Lung (tissue), 11 donors: ENCODE measurements at regions not wholly inside any gene's neighbourhood (a gene's known extent, or its start where the extent isn't known, plus 50 kb on each side); places are given as distances from the start of the nearest gene placed in this dataset.

Source experiments
- ATAC-seq: fragments of 200-7000 bp; cut with Tn5 transposase; one replicate; pipeline ENCODE4 v1.9.1; 2020; ENCODE audit warnings: moderate number of reproducible peaks; ENCODE audit not compliant: insufficient read depth, low FRiP score
- DNase-seq, 3 donors: peaks; one replicate each; pipeline ENCODE4 v3.0.0-alpha.2; 2013 to 2017
- H3K27ac ChIP-seq, 2 donors: one replicate each; pipeline ENCODE4 v1.5.1; 2013; ENCODE audit warnings: mild to moderate bottlenecking in 2 of 2, moderate library complexity in 2 of 2, control low read depth in 1 of 2, inconsistent platforms in 1 of 2, low read depth in 1 of 2, low read length in 1 of 2
- H3K27me3 ChIP-seq, 3 donors: one replicate each; pipeline ENCODE4 v1.5.1; 2013; ENCODE audit warnings: low read length in 2 of 3; ENCODE audit not compliant: control insufficient read depth in 3 of 3, insufficient read depth in 3 of 3
- H3K36me3 ChIP-seq, 4 donors: one replicate each; pipeline ENCODE4 v1.5.1; 2013; ENCODE audit warnings: low read length in 4 of 4, mild to moderate bottlenecking in 1 of 4, moderate library complexity in 1 of 4; ENCODE audit not compliant: control insufficient read depth in 4 of 4, insufficient read depth in 4 of 4
- H3K4me1 ChIP-seq, 5 donors: one replicate each; pipeline ENCODE4 v1.5.1; 2013; ENCODE audit warnings: low read length in 5 of 5, mild to moderate bottlenecking in 2 of 5, moderate library complexity in 1 of 5; ENCODE audit not compliant: control insufficient read depth in 5 of 5, insufficient read depth in 5 of 5
- H3K4me3 ChIP-seq: one replicate; pipeline ENCODE4 v1.5.1; 2013; ENCODE audit warnings: mild to moderate bottlenecking, control low read depth, moderate library complexity
- H3K9ac ChIP-seq, 2 donors: one replicate each; pipeline ENCODE4 v1.5.1; 2013; ENCODE audit warnings: low read length in 2 of 2, control low read depth in 1 of 2; ENCODE audit not compliant: insufficient read depth in 1 of 2
- H3K9me3 ChIP-seq, 4 donors: one replicate each; pipeline ENCODE4 v1.5.1; 2013; ENCODE audit warnings: low read length in 3 of 4, mild to moderate bottlenecking in 1 of 4, moderate library complexity in 1 of 4; ENCODE audit not compliant: control insufficient read depth in 4 of 4, insufficient read depth in 3 of 4
- WGBS, 2 donors: extraction: QIAGEN DNeasy Blood & Tissue Kit; methylation state at CpG; one replicate each; pipeline ENCODE4 v1.1.7; 2013; 5-methylcytosine and 5-hydroxymethylcytosine counted together
- TF ChIP-seq, protein P1 (sequence below): IDR thresholded peaks from 2 replicates; pipeline ENCODE4 v1.5.1; 2012; ENCODE audit warnings: mild to moderate bottlenecking; ENCODE audit errors: control extremely low read depth, extremely low read depth
- donor health status: control.
- donor health status: control.
- donor health status: Bipolar disorder and iron deficiency.
- donor health status: healthy.
- donor health status: DM: yes; HTN: yes; CAD: no.

DNA sequence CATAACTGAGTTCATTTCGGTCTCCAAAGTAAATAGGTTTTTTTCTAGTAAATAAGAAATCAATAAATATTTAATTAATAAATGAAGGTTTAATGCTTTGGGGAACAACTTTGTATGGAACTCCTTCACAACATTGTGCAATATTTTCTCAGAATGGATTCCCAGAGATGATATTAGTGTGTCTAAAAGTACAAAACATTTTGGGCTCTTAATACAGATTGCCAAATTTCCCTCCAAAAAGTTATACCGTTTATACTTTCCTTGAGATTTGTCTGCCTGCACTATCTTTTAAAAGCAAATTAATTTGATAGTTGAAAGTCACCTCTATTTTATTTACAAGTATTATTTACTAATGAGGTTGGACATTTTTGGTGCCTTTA, 151.8 kb downstream of the FAM161A start:
- no peak for DNase-seq
- peaks cover 0 to 2% (median 0%) of the 10 kb centered on the region in 4 donors for H3K9me3 ChIP-seq
- 80 to 91% methylated on average over 2 of the region's 2 CpGs for WGBS, 2 donors
- TF ChIP-seq, protein P1, sequence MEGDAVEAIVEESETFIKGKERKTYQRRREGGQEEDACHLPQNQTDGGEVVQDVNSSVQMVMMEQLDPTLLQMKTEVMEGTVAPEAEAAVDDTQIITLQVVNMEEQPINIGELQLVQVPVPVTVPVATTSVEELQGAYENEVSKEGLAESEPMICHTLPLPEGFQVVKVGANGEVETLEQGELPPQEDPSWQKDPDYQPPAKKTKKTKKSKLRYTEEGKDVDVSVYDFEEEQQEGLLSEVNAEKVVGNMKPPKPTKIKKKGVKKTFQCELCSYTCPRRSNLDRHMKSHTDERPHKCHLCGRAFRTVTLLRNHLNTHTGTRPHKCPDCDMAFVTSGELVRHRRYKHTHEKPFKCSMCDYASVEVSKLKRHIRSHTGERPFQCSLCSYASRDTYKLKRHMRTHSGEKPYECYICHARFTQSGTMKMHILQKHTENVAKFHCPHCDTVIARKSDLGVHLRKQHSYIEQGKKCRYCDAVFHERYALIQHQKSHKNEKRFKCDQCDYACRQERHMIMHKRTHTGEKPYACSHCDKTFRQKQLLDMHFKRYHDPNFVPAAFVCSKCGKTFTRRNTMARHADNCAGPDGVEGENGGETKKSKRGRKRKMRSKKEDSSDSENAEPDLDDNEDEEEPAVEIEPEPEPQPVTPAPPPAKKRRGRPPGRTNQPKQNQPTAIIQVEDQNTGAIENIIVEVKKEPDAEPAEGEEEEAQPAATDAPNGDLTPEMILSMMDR, result no peak
- no peaks in the 10 kb centered on the region for H3K36me3 ChIP-seq
- no peak overlapping the region for H3K9ac ChIP-seq
- no peak overlapping the region for H3K27ac ChIP-seq
- no peak overlapping the region for H3K4me3 ChIP-seq
- no peaks in the 10 kb centered on the region for H3K4me1 ChIP-seq
- H3K27me3 ChIP-seq, result no peaks in the 10 kb centered on the region
- no peak for ATAC-seq

DNA sequence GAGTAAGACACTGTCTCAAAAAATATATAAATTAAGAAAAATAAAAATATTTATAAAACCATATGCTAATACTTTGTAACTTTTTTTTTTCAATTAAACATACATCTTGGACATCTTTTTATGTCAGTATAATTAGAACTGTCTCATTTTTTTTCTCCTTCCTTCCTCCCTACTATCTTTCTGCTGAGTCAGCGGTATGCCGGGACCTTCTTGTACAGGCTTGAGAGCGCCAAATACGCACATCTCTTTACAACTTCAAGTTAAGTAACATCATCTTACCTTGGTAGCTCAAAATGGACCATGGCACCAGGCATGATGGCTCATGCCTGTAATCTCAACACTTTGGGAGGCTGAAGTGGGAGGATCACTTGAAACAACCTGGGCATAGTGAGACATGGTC, 153.4 kb downstream of the FAM161A start:
- no peak overlapping the region for H3K27ac ChIP-seq
- H3K4me1 ChIP-seq, result peaks cover 0 to under 1% (median 0%) of the 10 kb centered on the region in 5 donors
- no peaks in the 10 kb centered on the region for H3K36me3 ChIP-seq
- H3K9ac ChIP-seq, result no peak overlapping the region
- no peaks in the 10 kb centered on the region for H3K27me3 ChIP-seq
- DNase-seq (no peak), ATAC-seq (no peak)
- peaks cover 0 to 2% (median 0%) of the 10 kb centered on the region in 4 donors for H3K9me3 ChIP-seq
- 43 to 66% methylated on average over 4 of the region's 4 CpGs for WGBS, 2 donors
- TF ChIP-seq, protein P1, result no peak
- H3K4me3 ChIP-seq, result no peak overlapping the region

DNA sequence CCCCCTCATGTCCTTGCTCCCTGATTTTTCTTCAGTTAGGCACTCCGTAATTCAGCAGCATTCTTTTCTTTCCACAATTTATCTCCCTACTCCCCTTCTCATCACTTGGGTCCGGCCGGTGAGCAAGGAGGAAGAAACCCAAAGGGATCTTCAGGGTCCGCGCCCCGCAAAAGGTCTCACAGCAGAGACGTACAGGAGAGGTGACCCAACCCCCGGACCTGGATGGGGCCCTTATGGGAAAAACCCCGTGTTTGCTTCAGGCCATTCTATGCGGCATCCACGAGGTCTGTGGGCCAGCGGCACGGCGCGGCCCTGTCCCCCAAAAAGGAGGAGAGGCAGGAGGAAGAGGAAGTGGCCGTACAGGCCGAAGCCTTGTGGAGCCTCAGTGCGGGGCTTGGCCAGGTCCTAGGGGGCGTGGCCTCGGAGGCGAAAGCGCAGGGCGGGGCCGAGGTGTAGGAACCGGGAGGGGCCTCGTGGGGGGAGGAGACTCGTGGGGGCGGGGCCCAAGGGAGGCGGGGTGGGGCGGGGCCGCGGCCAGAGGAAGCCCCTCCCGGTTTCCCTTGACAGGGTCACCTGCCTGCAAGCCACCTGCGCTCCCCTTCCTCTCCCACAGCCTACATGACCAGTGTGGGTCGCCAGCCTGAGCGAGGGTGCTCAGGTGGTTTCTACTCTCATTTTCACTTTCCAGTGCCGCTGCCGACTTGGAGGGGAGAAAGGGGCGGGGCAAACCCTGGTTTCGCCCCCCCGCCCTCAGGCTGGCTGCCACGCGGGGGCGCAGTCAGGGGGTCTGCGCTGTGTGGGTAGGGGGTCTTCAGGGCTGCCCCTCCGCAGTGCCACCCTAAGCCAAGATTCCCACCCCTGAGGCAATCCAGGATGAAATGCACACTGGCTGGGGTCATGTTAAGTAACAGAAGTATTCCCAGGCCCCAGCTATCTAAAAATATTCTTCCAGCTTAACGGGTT, 156.4 kb upstream of the XPO1 start:
- TF ChIP-seq, protein P1, result peak; percentile 32
- peak; percentile 100 for ATAC-seq
- DNase-seq, result peak; percentile 93 to 95 (median 93)
- Histone ChIP-seq H3K27ac (peak overlapping the region; percentile 83 to 87), H3K9me3 (no peaks in the 10 kb centered on the region), H3K36me3 (no peaks in the 10 kb centered on the region), H3K4me1 (peaks cover 0 to 5% (median 0%) of the 10 kb centered on the region in 5 donors), H3K9ac (peak overlapping the region; percentile 54 to 92), H3K4me3 (peak overlapping the region; percentile 53), H3K27me3 (no peaks in the 10 kb centered on the region)
- 3 to 6% methylated on average over 34 to 47 of the region's 47 CpGs for WGBS, 2 donors
